GM12878 (cell line): ENCODE measurements at regions not wholly inside any gene's neighbourhood (a gene's known extent, or its start where the extent isn't known, plus 50 kb on each side); places are given as distances from the start of the nearest gene placed in this dataset.

ENCODE experiments used
- ATAC-seq: fragments of 200-7000 bp; cut with Tn5 transposase; 3 replicates; pipeline ENCODE4 v1.9.1; 2020; ENCODE audit warnings: mild to moderate bottlenecking, moderate library complexity
- BruUV-seq: library from RNA; stranded (reverse); fragments of 400-500 nt; replicated peaks from 2 replicates; lab custom pipeline; 2021; lab: Mats Ljungman, UMichigan
- CTCF ChIA-PET: fragments of 300-600 bp; sonication (Branson Sonifier 250); formaldehyde crosslinking; extraction: SDS; loops from one replicate; lab custom pipeline; 2021; ENCODE audit warnings: inconsistent platforms; lab: Yijun Ruan, JAX
- POLR2A ChIA-PET: fragments of 350-600 bp; formaldehyde crosslinking; extraction: SDS; loops from one replicate; lab custom pipeline; 2021; ENCODE audit warnings: inconsistent platforms; lab: Charles Lee
- RAD21 ChIA-PET: fragments of 300-600 bp; sonication (Branson Sonifier 250); formaldehyde crosslinking; loops from one replicate; lab custom pipeline; 2023; ENCODE audit warnings: antibody characterized with exemption; ENCODE audit not compliant: unreplicated experiment; lab: Charles Lee
- SMC1A ChIA-PET: fragments of 300-600 bp; sonication (Branson Sonifier 250); formaldehyde crosslinking; loops from one replicate; lab custom pipeline; 2023; ENCODE audit not compliant: unreplicated experiment, uncharacterized antibody; lab: Charles Lee
- DNase-seq: peaks from one replicate; pipeline ENCODE4 v3.0.0-alpha.2; 2011; ENCODE audit warnings: low read depth, low spot score
- FAIRE-seq: peaks from 3 replicates; lab custom pipeline; 2011; peaks lifted over from hg19 to GRCh38; lab: Jason Lieb, UNC
- H2AFZ ChIP-seq: 2 replicates; pipeline ENCODE4 v1.6.0; 2011; ENCODE audit warnings: low read depth, low read length, control low read depth; ENCODE audit not compliant: control insufficient read depth
- H3K27ac ChIP-seq: 2 replicates; pipeline ENCODE4 v1.5.1; 2011; ENCODE audit warnings: control low read depth; ENCODE audit not compliant: control insufficient read depth, insufficient read depth
- H3K27me3 ChIP-seq, 2 experiments: replicated peaks in 1 of 2; 2 replicates each; pipeline versions ENCODE4 v1.6.0 to v1.6.1; 2011; ENCODE audit warnings: low read length in 1 of 2; ENCODE audit not compliant: control insufficient read depth in 2 of 2, insufficient read depth in 2 of 2
- H3K36me3 ChIP-seq, 2 experiments: 2 replicates each; pipeline ENCODE4 v1.5.1; 2011; ENCODE audit warnings: low read length in 1 of 2; ENCODE audit not compliant: control insufficient read depth in 2 of 2, insufficient read depth in 2 of 2
- H3K4me1 ChIP-seq: 2 replicates; pipeline ENCODE4 v1.6.1; 2011; ENCODE audit warnings: mild to moderate bottlenecking, low read length, moderate library complexity, mixed read lengths; ENCODE audit not compliant: control insufficient read depth, insufficient read depth
- H3K4me2 ChIP-seq: 2 replicates; pipeline ENCODE4 v1.6.0; 2011; ENCODE audit warnings: control low read depth; ENCODE audit not compliant: control insufficient read depth, insufficient read depth
- H3K4me3 ChIP-seq: fragments of 200-600 bp; sonication (generic); 2 replicates; pipeline ENCODE4 v1.5.1; 2016
- H3K79me2 ChIP-seq: 2 replicates; pipeline ENCODE4 v1.6.0; 2011; ENCODE audit warnings: low read length; ENCODE audit not compliant: control insufficient read depth, insufficient read depth
- H3K9ac ChIP-seq: 2 replicates; pipeline ENCODE4 v1.8.0; 2011; ENCODE audit warnings: low read length, control low read depth, mixed read lengths; ENCODE audit not compliant: control insufficient read depth, insufficient read depth
- H3K9me3 ChIP-seq: replicated peaks from 3 replicates; pipeline ENCODE4 v1.5.1; 2011; ENCODE audit warnings: mild to moderate bottlenecking, low read length; ENCODE audit not compliant: control insufficient read depth, insufficient read depth
- H4K20me1 ChIP-seq: 2 replicates; pipeline ENCODE4 v1.6.0; 2011; ENCODE audit not compliant: control insufficient read depth, insufficient read depth
- ATF2 ChIP-seq: IDR thresholded peaks from 2 replicates; pipeline ENCODE4 v1.6.1; 2012; ENCODE audit warnings: low read length, inconsistent platforms
- CREM ChIP-seq: IDR thresholded peaks from 2 replicates; pipeline ENCODE4 v1.6.1; 2014; ENCODE audit warnings: antibody characterized with exemption, low read depth
- HSF1 ChIP-seq: fragments of 150-350 bp; IDR thresholded peaks from 2 replicates; pipeline ENCODE4 v1.6.1; 2014; ENCODE audit warnings: mild to moderate bottlenecking, low read depth, low read length
- LARP7 ChIP-seq: fragments of 450-650 bp; IDR thresholded peaks from 2 replicates; pipeline ENCODE4 v1.6.1; 2017; ENCODE audit warnings: mild to moderate bottlenecking
- MAX ChIP-seq: IDR thresholded peaks from 2 replicates; pipeline ENCODE4 v1.6.1; 2012; ENCODE audit warnings: low read depth, low read length, improper control_type of control experiment
- MLLT1 ChIP-seq: fragments of 450-650 bp; IDR thresholded peaks from 2 replicates; pipeline ENCODE4 v1.6.1; 2016; ENCODE audit warnings: mild to moderate bottlenecking
- MTA2 ChIP-seq: fragments of 450-650 bp; IDR thresholded peaks from 2 replicates; pipeline ENCODE4 v1.6.1; 2016; ENCODE audit warnings: low read depth, mild to moderate bottlenecking, moderate library complexity
- MTA3 ChIP-seq: IDR thresholded peaks from 2 replicates; pipeline ENCODE4 v1.6.1; 2012; ENCODE audit warnings: low read length, inconsistent platforms, borderline replicate concordance
- MYB ChIP-seq: fragments of 150-350 bp; IDR thresholded peaks from 2 replicates; pipeline ENCODE4 v1.6.1; 2014; ENCODE audit warnings: mild to moderate bottlenecking, low read depth, low read length, borderline replicate concordance
- NFXL1 ChIP-seq: fragments of 450-650 bp; IDR thresholded peaks from 2 replicates; pipeline ENCODE4 v1.6.1; 2017; ENCODE audit warnings: antibody characterized with exemption, mild to moderate bottlenecking, borderline replicate concordance
- NR2F1 ChIP-seq: fragments of 450-650 bp; conservative IDR thresholded peaks from 2 replicates; pipeline ENCODE4 v1.6.1; 2017; ENCODE audit warnings: mild to moderate bottlenecking
- POLR2A ChIP-seq: IDR thresholded peaks from 2 replicates; pipeline ENCODE4 v1.6.1; 2011; ENCODE audit warnings: low read depth, mild to moderate bottlenecking, low read length
- POU2F2 ChIP-seq: IDR thresholded peaks from 3 replicates; pipeline ENCODE4 v1.6.1; 2011; ENCODE audit warnings: low read depth, mild to moderate bottlenecking, low read length, borderline replicate concordance
- SMAD1 ChIP-seq: fragments of 450-650 bp; IDR thresholded peaks from 2 replicates; pipeline ENCODE4 v1.6.1; 2018; ENCODE audit warnings: mild to moderate bottlenecking, low read depth; ENCODE audit not compliant: partially characterized antibody
- TAF1 ChIP-seq: IDR thresholded peaks from 2 replicates; pipeline ENCODE4 v1.6.1; 2011; ENCODE audit warnings: mild to moderate bottlenecking, low read depth, low read length, borderline replicate concordance
- TBL1XR1 ChIP-seq: IDR thresholded peaks from 2 replicates; pipeline ENCODE4 v1.6.1; 2012; ENCODE audit warnings: low read depth, low read length, improper control_type of control experiment
- ZNF687 ChIP-seq: fragments of 450-650 bp; IDR thresholded peaks from 2 replicates; pipeline ENCODE4 v1.6.1; 2017; ENCODE audit warnings: mild to moderate bottlenecking, moderate library complexity
- ZSCAN29 ChIP-seq: fragments of 450-650 bp; IDR thresholded peaks from 2 replicates; pipeline ENCODE4 v1.6.1; 2017; ENCODE audit warnings: mild to moderate bottlenecking, moderate library complexity
- WGBS: methylation state at CpG from one replicate; pipeline ENCODE4 v1.1.6; 2016; ENCODE audit warnings: low lambda C conversion rate; ENCODE audit not compliant: insufficient replicate concordance, insufficient coverage; ENCODE audit errors: missing lambda C conversion rate; 5-methylcytosine and 5-hydroxymethylcytosine counted together
- in situ Hi-C: fragments of 300-500 bp; cut with MboI; formaldehyde crosslinking; loops from 9 replicates; pipeline ENCODE4 v1.14.3; 2018; ENCODE audit warnings: mixed read lengths
- intact Hi-C: fragments of 100-400 bp; cut with micrococcal nuclease; formaldehyde crosslinking; loops from one replicate; pipeline ENCODE4 v1.14.2; 2022; ENCODE audit not compliant: unreplicated experiment

- TF ChIP-seq MAX (no peak), LARP7 (no peak), ZSCAN29 (no peak)
Measured at GRCh38 chr2:48170281-48170680, 144.2 kb upstream of the FOXN2 start (continued).

- in situ Hi-C loops = no loop called here
- DNase-seq (no peak), FAIRE-seq (no peak), ATAC-seq (no peak)
- Histone ChIP-seq H2AFZ (no peak overlapping the region), H3K4me2 (no peak overlapping the region), H3K79me2 (no peaks in the 10 kb centered on the region), H3K27me3 (no peaks in the 10 kb centered on the region), H4K20me1 (no peaks in the 10 kb centered on the region), H3K4me1 (no peaks in the 10 kb centered on the region), H3K9me3 (no peaks in the 10 kb centered on the region; the same call in 2 of the 3 replicates), H3K27ac (no peak overlapping the region), H3K36me3 (no peaks in the 10 kb centered on the region), H3K9ac (no peak overlapping the region), H3K4me3 (no peak overlapping the region)
- ChIA-PET RAD21 (no interaction called here), POLR2A (no interaction called here), SMC1A (no interaction called here), CTCF (no interaction called here)
- no TSS peak for BruUV-seq
- 46% methylated on average over 3 of the region's 3 CpGs for WGBS
- intact Hi-C loops = no loop called here
- TF ChIP-seq MLLT1 (no peak), NFXL1 (no peak), MYB (no peak), TAF1 (no peak), ZNF687 (no peak), TBL1XR1 (no peak), MTA2 (no peak), HSF1 (no peak), POLR2A (no peak), ATF2 (no peak), CREM (no peak), MTA3 (no peak), NR2F1 (no peak), SMAD1 (no peak), POU2F2 (no peak)
Measured at GRCh38 chr2:48173141-48173540, 141.3 kb upstream of the FOXN2 start.
